GM21723 (cell line): ENCODE measurements at regions not wholly inside any gene's neighbourhood (a gene's known extent, or its start where the extent isn't known, plus 50 kb on each side); places are given as distances from the start of the nearest gene placed in this dataset.
"Not testable (repeated sequence)": the region's sequence is repeated elsewhere in the genome, so short reads cannot be mapped to it uniquely, and the experiment has no call there.

ENCODE experiments used
- ATAC-seq: cut with Tn5 transposase; IDR thresholded peaks from one replicate; pipeline ENCODE4 v1.9.1; 2021; ENCODE audit warnings: mild to moderate bottlenecking, moderate library complexity; ENCODE audit not compliant: unreplicated experiment

DNA sequence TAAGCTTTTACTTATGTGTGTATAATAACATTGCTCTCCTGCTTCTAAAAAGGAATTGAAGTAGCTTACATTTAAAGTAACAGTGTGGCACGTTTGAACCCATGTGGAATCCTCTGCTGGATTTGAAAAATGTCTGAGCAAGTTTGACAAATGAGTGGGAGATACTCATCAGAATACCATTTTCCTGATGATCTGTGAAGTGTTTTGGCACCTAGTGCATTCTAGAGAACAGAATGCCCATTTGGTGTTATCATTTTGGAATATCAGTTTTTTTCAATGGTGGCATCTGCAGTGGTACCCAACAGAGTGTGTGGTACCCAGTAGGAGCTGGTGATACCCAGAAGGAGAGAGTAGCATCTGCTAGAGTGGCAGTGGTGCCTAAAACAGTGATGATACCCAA lies 471.1 kb downstream of the PLK2 start:
- no peak for ATAC-seq

DNA sequence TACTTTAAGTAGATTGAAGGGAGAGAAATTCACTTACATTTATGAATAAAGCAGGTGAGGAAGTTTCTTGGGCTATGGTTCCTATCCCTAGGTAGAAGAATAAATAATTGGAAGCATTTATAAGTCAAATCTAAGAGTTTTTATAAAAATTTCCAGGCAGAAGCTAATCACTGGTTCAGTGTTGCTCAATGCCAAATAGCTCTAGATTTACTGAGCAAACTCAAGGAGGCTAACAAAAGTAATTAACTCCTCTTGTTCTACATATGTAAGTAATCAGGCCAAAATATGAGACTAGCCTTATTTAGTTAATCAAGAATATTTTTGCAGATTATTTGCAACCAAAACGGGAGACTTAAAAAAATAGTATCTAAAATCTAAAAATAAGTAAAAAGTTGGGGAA lies 472.3 kb downstream of the PLK2 start:
- no peak for ATAC-seq

DNA sequence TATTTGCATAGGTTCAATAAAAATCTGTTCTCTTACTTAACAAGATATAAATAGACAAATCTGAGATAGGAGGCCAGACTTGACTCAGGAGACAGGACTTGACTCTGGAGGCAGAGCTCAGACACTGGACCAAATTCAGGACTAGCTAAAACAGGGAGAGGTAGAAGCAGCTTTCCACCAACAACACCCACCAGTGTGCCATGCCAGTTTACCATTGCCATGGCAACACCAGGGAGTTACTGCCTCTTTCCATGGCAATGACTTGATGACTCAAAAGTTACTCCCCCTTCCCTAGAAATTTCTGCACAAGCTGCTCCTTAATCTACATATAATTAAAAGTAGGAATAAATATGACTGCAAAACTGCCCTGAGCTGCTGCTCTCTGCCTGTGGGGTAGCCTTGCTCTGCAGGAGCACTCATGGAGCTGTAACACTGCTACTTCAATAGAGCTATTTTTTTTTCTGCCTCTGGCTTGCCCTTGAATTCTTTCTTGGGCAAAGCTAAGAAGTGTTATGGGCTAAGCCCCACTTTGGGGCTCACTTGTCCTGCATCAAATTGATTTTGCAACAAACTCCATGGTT lies 473.0 kb downstream of the PLK2 start:
- ATAC-seq = no peak

DNA sequence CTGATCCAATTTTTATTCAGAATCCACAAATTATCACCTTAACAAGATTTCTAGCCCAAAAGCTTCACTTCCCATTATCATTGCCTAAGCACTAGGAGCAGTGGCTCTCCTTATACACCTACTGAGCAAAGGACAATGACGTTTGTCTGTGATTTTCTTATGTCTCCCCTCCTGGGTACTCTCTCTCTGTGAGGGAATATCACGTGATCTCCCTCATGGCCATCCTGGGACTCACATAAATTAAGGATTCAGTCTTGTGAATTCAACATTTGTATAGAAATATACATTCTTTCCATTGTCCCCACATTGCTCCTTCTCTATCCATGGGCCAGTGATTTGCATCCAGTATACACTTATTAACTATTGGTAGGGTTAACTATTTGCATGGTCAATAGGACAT lies 476.5 kb downstream of the PLK2 start:
- no peak for ATAC-seq

DNA sequence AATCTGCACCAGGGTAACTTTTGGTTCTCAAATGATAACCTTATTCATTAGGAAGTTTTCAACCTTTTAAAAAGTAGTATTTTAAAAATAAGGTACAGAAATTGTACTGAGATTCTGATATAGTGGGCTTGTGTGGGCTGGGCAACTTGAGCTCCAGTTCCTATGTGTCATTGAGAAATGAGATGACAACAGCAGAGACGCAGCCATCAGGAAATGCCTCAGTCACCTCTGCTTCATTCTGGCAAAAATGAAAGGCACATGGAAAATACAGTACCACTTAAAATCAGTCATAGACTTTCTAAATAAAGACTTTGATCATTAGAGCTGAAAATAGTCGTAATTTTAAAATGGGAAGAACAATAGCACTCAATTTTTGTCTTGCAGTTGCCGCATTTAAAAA lies 480.2 kb downstream of the PLK2 start:
- ATAC-seq = no peak

DNA sequence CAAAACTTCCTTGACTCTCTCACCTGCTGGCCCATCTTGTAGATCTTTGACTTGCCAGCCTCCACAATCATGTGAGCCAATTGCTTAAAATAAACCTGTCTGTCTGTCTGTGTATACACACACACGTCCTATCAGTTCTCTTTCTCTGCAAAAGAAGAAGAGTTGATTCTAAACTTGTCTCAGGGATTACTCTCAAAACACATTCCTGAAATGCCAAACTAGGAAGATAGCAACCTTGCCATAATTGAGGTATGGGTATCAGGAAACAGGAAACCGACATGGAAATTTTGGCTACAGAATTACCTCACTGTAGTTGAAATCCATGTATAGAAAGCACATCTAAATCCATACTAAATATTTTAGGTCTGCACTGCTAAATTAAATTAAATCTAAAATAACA lies 483.4 kb downstream of the PLK2 start:
- ATAC-seq = no peak

DNA sequence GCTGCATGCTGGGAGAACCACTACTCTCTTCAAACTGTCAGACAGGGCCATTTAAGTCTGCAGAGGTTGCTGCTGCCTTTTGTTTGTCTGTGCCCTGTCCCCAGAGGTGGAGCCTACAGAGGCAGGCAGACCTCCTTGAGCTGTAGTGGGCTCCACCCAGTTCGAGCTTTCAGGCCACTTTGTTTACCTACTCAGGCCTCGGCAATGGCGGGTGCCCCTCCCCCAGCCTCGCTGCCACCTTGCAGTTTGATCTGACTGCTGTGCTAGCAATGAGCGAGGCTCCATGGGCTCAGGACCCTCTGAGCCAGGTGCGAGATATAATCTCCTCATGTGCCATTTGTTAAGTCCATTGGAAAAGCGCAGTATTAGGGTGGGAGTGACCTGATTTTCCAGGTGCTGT lies 487.8 kb downstream of the PLK2 start:
- ATAC-seq = not testable (repeated sequence)

DNA sequence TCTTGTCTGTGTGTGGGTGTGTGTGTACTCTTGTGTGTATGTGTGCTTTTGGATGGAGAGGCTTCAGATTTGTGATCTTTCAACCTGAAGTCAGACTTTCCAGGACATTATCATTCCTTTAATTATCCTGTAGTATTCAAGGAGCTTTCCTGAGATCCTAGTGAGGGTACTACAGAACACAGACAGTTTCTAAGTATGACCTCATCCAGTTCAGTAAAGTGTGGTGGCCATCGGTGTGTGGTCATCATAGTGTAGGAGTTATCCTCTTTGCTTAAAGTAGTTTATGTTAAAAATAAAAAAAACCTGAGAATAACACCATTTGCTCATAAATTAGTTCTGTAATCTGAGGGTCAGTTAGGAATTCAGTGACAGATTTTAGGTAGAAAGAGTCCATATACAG lies 478.0 kb upstream of the ACTBL2 start:
- ATAC-seq = no peak

DNA sequence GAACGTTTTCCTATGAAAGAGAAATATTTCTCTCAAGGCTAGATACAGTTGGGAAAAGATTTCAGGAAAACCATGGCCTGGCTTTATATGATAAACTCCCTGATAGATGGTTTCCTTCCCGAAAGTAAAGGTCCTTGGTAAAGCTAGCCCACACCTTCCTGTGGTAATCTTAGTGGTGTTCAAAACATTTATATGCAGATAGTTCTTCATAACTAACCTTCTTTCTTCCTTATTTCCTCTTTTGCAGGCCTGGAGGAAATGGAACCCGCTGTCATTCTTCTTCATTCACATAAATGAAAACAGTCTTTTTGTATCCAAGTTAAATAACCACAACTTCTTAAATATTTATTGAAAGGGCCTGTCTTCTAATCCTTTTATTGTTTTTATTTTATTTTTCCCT lies 474.0 kb upstream of the ACTBL2 start:
- ATAC-seq = no peak

DNA sequence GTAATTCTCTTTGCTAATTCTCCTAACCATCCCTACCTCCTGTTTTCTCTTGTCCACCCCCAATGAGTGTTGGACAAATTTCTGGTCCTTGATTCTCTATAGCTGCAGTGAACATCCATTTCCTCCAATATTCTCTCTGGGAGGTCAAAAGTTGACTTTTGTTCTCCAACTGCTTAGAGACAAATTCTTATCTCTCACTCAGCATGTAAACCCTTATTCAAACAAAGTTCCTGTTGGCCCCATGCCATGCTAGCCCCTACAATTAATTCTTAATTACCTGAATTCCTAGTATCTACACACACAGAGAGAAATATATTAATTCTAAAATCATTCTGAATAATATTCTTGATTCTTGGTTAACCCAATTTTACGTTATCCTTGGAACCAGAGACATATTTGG lies 472.9 kb upstream of the ACTBL2 start:
- ATAC-seq = no peak

DNA sequence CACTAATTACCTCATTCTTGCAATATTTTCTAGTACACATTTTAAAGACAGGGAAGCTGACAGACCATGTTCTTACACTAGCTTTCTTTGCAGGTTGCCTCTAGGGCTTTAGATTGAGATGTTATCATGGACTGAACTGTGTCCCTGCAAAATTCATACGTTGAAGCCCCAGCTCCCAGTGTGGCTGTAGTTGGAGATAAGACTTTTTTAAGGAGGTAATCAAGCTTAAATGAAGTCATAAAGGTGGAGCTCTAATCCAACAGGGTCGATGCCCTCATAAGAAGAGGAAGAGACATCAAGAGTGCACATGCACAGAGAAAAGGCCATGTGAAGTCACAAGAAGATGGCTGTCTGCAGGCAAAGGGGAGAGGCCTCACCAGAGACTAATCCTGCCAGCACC lies 471.2 kb upstream of the ACTBL2 start:
- no peak for ATAC-seq

DNA sequence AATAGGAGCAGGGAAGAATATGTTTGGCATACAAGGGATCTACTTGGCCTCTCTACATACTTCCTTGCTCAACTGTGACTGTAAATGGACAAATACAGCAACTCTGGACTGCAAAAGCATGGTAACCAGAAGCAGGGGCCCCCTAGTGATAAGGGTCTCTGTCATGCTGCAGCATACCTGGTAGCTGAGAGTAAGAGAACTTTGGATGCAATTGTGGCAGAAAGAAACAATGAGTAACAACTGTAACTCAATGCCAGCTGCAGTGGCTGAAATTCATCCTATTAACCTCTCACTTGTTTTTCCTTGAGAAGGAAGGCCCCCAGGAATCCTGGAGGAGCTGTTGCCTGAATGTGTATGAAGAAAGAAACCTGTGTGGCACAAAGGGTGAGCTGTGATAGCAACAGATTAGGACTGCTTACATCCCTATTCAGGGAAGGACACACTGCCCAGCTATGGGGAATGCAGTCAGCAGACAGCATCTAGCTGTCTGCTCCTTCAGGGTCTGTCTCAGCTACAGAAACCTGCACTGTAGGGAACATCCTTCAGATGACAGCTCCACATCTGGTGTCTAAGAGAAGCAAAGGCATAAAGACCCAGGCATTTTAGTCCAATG lies 468.1 kb upstream of the ACTBL2 start:
- ATAC-seq = no peak

DNA sequence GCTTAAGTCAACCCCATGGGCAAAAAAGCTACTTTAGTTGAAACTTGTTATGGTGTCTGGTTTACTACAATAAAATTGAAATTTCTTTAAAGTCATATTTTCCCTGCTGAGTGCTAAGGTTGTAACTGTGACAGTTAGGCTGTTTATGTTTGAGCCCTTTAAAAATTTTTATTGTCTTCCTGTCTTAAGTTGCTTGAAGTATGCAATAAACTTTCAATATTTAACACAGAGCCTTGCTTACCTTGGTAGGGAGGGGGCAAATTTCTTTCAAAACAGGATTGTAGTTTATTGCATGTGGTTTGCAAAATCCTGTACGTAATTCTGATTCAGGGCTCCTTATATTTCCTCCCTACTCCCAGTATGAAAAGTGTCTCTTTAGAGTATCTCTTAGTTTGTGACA lies 465.5 kb upstream of the ACTBL2 start:
- no peak for ATAC-seq

DNA sequence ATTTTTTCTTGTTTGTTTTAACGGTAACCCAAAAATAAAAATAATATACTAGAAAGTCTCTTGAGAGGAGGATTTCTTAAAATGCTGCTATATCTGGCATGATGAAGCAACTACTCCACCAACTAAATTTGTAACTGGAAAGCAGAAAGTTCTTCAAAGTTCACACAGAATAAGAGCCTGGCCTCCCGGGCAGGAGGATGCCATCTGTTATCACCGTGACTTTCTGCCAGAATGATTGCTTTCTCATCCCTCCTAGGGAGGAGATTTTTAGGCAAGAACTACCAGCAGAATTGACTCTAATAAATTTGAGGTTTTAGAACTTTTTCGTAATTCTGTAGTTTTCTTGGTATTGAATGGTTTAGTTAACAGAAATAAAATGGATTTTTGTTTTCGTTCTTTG lies 464.6 kb upstream of the ACTBL2 start:
- ATAC-seq = no peak

DNA sequence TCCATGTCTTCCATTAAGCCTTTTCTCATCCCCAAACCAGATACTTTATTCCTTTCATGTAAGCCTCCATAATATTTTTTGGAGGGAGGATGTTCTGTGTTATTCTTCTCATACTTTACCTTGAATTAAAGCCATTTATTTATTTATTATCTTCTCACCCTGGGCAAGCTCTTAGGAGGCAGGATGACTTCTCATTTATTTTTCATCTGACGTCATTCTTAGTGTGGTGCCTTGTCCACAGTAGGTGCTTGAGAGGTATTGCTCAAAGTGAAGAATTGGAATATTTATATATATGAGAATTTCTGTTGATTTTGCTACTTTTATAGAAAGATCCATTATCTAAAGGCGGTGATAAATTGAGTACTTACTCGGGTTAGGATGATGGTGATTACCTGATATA lies 458.3 kb upstream of the ACTBL2 start:
- no peak for ATAC-seq

DNA sequence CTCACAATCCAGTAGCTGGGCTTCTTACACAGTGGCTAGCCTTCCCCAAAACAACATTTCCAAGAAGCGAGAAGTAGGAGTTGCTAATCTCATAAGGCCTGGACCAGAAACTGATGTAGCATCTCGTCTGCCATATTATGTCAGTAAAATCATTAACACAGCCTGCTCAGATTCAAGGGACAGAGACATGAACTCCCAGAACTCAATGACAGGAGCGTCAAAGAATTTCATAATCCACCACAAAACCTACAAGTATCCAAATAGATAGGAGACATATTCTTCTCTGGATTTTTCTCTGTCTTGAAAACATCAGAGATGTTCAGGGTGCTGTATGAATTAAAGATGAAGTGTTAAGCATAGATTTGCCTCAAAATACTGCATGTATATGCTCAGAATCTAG lies 457.6 kb upstream of the ACTBL2 start:
- no peak for ATAC-seq

DNA sequence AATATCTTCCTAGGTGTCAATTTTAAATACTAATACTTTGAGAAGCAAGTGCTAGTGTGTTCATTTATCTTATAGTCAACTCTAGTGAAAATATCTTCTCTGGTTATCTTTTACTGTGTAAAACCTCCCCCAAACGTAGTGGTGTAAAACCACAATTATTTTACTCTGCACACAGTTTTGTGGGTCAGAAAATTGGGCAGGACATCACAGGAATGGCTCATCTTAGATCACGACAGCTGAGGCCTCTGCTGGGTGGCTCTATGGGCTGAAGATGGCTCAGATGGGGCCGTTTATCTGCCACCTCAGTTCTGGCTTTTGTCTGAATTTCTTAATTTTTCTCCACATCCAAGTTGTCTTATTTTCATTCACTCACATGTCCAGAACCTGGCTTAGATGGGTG lies 457.2 kb upstream of the ACTBL2 start:
- no peak for ATAC-seq

DNA sequence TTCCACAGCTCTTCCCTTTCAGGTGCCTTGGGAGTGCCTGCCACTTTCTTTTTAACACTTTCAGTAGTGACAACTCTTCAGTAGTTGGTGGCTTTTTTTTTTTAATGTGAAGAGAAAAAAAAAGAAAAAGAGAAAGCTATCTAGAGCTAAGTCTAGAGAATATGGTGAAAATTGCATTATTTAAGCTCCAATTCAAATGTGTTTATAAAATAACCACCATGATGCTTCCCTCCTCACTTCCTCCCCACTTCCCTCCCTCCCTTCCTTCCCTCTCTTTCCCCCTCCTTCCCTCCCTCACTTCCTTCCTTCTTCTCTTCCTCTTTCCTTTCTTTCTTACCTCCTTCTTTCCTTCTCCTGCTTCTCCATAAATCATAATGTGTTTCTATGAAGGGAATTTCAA lies 456.7 kb upstream of the ACTBL2 start:
- no peak for ATAC-seq

DNA sequence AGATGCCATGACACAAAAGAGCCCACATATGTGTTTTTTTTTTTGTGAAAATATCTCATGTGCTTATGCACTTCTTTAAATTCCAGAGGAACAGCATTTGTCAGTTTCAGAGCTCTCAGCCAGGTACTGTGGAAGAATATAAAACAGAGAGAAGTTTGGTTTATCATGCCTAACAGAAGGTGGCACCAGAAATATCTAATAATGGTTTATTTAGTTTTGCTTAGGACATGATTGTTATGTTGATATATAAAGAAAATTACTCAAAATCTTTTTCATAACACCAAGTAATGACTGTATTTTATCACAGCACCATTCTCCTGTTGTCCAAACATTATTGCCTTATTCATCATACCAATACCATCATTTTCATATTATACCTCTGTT lies 455.6 kb upstream of the ACTBL2 start:
- no peak for ATAC-seq

DNA sequence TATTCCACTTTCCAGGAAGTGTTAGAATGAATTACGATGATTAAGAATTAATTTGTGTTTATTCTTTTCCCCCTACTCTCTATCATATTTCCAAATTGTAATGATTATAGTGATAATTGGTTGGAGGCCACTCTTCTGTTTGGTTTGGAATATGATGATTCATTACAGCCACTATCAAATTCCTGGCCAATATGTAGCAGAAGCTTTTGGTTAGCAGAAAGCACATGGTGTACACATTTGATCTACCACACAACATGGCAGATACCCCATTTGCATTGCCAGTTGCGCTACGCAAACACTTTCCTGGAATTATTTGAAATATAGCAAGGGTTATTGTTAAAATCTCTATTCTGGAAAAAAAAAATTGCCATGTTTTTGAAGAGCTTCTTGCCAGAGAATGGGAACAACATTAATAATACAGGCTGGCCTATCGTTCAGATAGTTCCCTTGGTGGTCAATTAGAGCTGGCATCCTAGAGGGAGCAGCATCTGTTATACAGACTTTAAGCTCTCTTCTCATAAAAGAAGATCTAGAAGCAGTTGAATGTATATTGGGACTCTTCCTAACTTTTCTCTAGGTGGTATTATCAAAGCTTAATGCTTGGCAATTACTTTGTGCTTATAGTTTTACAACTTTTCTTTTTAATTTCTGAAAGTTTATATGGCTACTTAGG lies 455.0 kb upstream of the ACTBL2 start:
- ATAC-seq = no peak

DNA sequence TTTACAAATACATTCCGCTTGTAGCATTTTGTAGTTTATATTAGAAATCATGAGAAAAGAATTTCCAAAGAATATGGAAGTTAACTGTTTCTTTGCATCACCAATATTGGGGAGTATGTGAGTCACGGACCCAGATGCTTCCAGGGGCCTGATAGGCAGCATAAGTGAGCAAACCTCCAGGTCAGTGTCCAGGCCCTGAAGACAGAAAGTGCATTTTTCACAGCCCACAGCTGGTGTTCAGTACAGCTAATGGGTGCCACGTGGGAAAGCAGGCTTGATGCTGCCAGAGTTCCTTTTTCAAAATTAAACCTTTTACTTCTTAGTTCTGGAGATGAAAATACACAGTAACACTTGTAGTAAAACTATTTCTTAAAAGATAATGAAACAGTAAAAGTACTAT lies 454.4 kb upstream of the ACTBL2 start:
- no peak for ATAC-seq

DNA sequence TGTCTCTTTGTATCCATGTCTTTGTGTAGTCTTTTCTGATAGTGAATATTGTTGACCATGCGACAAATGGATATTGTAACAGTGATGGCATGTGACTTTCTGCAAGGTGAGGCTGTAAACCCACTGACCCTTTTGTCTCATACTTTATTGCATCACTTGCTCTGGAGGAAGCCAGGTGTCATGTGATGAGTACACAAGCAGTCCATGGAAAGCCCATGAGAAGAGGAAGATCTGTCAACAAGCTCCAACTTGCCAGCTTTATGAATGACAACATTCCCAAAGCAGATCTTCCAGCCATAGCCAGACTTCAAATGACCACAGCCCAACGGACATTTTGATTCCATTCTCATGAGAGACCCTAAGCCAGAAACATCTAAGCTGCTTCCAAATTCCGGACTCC lies 450.1 kb upstream of the ACTBL2 start:
- no peak for ATAC-seq

DNA sequence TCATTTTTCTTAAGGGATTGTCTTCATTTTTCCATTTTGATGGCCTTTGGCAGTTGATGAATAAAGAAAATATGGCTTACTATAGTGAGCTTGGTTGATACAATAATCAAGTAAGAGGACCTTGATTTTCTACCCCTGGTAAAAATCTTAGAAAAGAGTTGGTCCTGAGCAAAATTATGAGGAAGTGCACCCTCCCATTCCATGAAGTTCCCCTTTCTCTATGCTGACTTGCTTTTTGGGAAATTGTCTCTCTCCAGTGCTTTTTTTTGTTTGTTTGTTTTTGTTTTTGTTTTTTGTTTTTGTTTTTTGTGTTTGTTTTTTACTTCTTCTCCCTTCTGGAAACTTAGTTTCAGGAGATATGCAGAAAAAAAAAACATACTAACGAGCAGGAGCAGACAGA lies 449.2 kb upstream of the ACTBL2 start:
- no peak for ATAC-seq
